Thymus (tissue), 11 donors: ENCODE measurements at regions not wholly inside any gene's neighbourhood (a gene's known extent, or its start where the extent isn't known, plus 50 kb on each side); places are given as distances from the start of the nearest gene placed in this dataset.
"Not testable (repeated sequence)": the region's sequence is repeated elsewhere in the genome, so short reads cannot be mapped to it uniquely, and the experiment has no call there.

Source experiments
- DNase-seq, 9 donors: peaks; one replicate each; pipeline ENCODE4 v3.0.0-alpha.2; 2013; ENCODE audit warnings: low spot score in 9 of 9, low read depth in 6 of 9, missing footprints in 1 of 9
- H3K27ac ChIP-seq, 2 donors: one replicate each; pipeline ENCODE4 v1.5.1; 2013; ENCODE audit warnings: control low read depth in 1 of 2, low read depth in 1 of 2, low read length in 1 of 2, mild to moderate bottlenecking in 1 of 2, moderate library complexity in 1 of 2
- H3K27me3 ChIP-seq, 2 donors: one replicate each; pipeline ENCODE4 v1.5.1; 2013; ENCODE audit warnings: low read length in 1 of 2; ENCODE audit not compliant: control insufficient read depth in 2 of 2, insufficient read depth in 1 of 2
- H3K36me3 ChIP-seq, 2 donors: one replicate each; pipeline ENCODE4 v1.5.1; 2013; ENCODE audit warnings: low read length in 1 of 2, mild to moderate bottlenecking in 1 of 2, moderate library complexity in 1 of 2; ENCODE audit not compliant: control insufficient read depth in 2 of 2, insufficient read depth in 2 of 2
- H3K4me1 ChIP-seq, 2 donors: one replicate each; pipeline ENCODE4 v1.5.1; 2013; ENCODE audit warnings: low read length in 2 of 2; ENCODE audit not compliant: control insufficient read depth in 2 of 2, insufficient read depth in 2 of 2
- H3K4me3 ChIP-seq, 2 donors: one replicate each; pipeline ENCODE4 v1.5.1; 2013; ENCODE audit warnings: low read length in 2 of 2, control low read depth in 1 of 2, mild to moderate bottlenecking in 1 of 2
- H3K9me3 ChIP-seq, 2 donors: one replicate each; pipeline ENCODE4 v1.5.1; 2013; ENCODE audit warnings: low read length in 1 of 2, mild to moderate bottlenecking in 1 of 2; ENCODE audit not compliant: control insufficient read depth in 2 of 2, insufficient read depth in 1 of 2
- WGBS: extraction: QIAGEN DNeasy Blood & Tissue Kit; methylation state at CpG from one replicate; pipeline ENCODE4 v1.1.7; 2013; 5-methylcytosine and 5-hydroxymethylcytosine counted together
- donor health status: healthy.

- Histone ChIP-seq H3K36me3 (no peaks in the 10 kb centered on the region), H3K27me3 (no peaks in the 10 kb centered on the region), H3K4me3 (no peak overlapping the region), H3K4me1 (no peaks in the 10 kb centered on the region), H3K27ac (no peak overlapping the region), H3K9me3 (no peaks in the 10 kb centered on the region)
- WGBS, result 75% methylated on average over 2 of the region's 2 CpGs
- no peak for DNase-seq
Measured at GRCh38 chrX:129310000-129310399, 213.3 kb downstream of the SMARCA1 start.

- Histone ChIP-seq H3K4me3 (no peak overlapping the region), H3K9me3 (no peaks in the 10 kb centered on the region), H3K4me1 (no peaks in the 10 kb centered on the region), H3K27ac (no peak overlapping the region), H3K36me3 (no peaks in the 10 kb centered on the region), H3K27me3 (no peaks in the 10 kb centered on the region)
- DNase-seq, result no peak
- 65% methylated on average over 4 of the region's 4 CpGs for WGBS
Measured at GRCh38 chrX:129262912-129263311, 260.4 kb downstream of the SMARCA1 start.

DNA sequence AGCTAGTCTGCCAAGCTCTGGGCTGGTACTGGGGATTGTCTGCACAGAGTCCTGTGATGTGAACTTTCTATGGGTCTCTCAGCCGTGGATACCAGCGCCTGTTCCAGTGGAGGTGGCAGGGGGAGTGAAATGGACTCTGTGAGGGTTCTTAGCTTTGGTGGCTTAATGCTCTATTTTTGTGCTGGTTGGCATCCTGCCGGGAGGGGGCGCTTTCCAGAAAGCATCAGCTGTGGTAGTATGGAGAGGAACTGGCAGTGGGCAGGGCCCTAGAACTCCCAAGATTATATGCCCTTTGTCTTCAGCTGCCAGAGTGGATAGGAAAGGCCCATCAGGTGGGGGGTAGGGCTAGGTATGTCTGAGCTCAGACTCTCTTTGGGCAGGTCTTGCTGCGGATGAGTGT is 267.8 kb downstream of the SMARCA1 start:
- 95% methylated on average over 5 of the region's 5 CpGs for WGBS
- not testable (repeated sequence) for H3K36me3 ChIP-seq, H3K9me3 ChIP-seq, H3K27me3 ChIP-seq, H3K4me3 ChIP-seq, DNase-seq, H3K27ac ChIP-seq, H3K4me1 ChIP-seq

- no peak for DNase-seq
- Histone ChIP-seq H3K27me3 (no peaks in the 10 kb centered on the region), H3K36me3 (no peaks in the 10 kb centered on the region), H3K4me3 (no peak overlapping the region), H3K27ac (no peak overlapping the region), H3K9me3 (no peaks in the 10 kb centered on the region), H3K4me1 (no peaks in the 10 kb centered on the region)
- 49% methylated on average over 3 of the region's 3 CpGs for WGBS
Measured at GRCh38 chrX:129249563-129249962, 273.7 kb downstream of the SMARCA1 start.

- Histone ChIP-seq H3K27ac (no peak overlapping the region), H3K36me3 (no peaks in the 10 kb centered on the region), H3K4me1 (no peaks in the 10 kb centered on the region), H3K4me3 (no peak overlapping the region), H3K9me3 (no peaks in the 10 kb centered on the region), H3K27me3 (no peaks in the 10 kb centered on the region)
- no peak for DNase-seq
- WGBS, result 88% methylated on average over 3 of the region's 3 CpGs
Measured at GRCh38 chrX:129247642-129248041, 275.6 kb downstream of the SMARCA1 start.

DNA sequence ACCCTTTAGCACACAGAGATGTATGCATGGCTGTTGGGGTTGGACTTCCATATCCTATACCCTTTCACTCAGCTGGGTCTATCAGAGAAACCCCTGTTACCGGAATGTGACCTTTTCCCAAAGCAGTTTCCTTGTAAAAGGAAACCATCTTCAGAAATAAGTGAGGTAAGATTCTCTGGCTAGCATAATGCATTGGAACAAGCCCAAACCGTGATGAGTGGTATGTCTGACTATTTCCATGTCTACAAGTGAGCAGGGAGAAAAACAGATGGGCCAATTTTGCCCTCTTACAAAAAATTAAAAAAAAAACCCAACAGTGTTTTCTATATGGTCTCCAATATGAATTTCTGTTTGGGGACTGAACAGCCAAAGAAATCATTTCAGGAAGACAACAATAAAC is 283.9 kb downstream of the SMARCA1 start:
- WGBS, result 85% methylated on average over 2 of the region's 2 CpGs
- Histone ChIP-seq H3K27me3 (no peaks in the 10 kb centered on the region), H3K4me3 (no peak overlapping the region), H3K27ac (no peak overlapping the region), H3K4me1 (no peaks in the 10 kb centered on the region), H3K36me3 (no peaks in the 10 kb centered on the region), H3K9me3 (peaks cover 0 to 3% of the 10 kb centered on the region in 2 donors)
- no peak for DNase-seq

- peaks cover 0 to 3% of the 10 kb centered on the region in 2 donors for H3K9me3 ChIP-seq
- H3K4me1 ChIP-seq, result no peaks in the 10 kb centered on the region
- no peak overlapping the region for H3K27ac ChIP-seq
- H3K27me3 ChIP-seq, result no peaks in the 10 kb centered on the region
- H3K4me3 ChIP-seq, result no peak overlapping the region
- 86% methylated on average over 3 of the region's 3 CpGs for WGBS
- DNase-seq, result no peak
- no peaks in the 10 kb centered on the region for H3K36me3 ChIP-seq
Measured at GRCh38 chrX:129238011-129238410, 285.3 kb downstream of the SMARCA1 start.

DNA sequence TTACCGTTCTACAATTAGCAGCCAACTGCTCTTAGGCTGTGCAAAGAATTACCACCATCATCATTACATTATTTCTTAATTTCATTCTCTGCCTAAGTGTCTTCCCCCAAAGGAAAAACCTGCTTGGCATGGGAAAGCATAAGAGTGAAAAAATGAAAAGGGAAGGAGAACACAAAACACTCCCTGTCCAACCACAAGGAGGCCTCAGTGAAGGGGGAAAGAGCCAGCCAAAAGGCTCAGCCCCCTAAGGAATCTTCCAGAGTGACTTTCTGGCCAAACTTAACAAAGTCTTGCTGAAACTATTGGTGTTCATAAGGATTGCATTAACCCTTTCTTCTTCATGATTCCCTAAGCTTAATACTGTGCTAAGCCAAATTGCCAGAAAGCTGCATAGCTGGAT is 287.4 kb downstream of the SMARCA1 start:
- 85% methylated on average over 1 of the region's 1 CpG for WGBS
- no peaks in the 10 kb centered on the region for H3K4me1 ChIP-seq

DNA sequence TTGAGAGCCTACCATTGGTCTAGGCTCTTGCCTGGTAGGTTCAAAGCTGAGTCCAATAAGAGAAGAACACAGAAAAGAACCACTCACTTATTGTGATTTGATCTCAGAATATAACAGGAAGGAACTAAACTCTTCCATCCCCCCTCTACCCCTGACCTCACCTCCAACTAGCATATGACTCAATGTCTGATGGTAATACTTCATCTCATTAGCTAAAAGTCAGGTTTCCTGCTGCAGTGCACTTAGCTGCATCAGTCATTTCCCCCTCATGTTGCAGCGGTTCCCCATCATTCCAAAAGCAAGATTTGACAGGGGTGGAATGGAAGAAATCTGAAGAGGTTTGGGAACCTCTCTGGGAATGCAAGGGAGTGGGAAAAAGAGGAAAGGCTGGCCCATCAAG is 289.5 kb downstream of the SMARCA1 start:
- Histone ChIP-seq H3K9me3 (no peaks in the 10 kb centered on the region), H3K4me3 (no peak overlapping the region), H3K27ac (no peak overlapping the region), H3K4me1 (no peaks in the 10 kb centered on the region), H3K36me3 (no peaks in the 10 kb centered on the region), H3K27me3 (no peaks in the 10 kb centered on the region)
- no peak for DNase-seq
- 84% methylated on average over 1 of the region's 1 CpG for WGBS

More for the DNA sequence above, 287.4 kb downstream of the SMARCA1 start:
- H3K36me3 ChIP-seq, result no peaks in the 10 kb centered on the region
- no peak overlapping the region for H3K4me3 ChIP-seq
- H3K27ac ChIP-seq, result no peak overlapping the region
- no peak for DNase-seq
- peaks cover 0 to 3% of the 10 kb centered on the region in 2 donors for H3K9me3 ChIP-seq
- H3K27me3 ChIP-seq, result no peaks in the 10 kb centered on the region
